ENCODE measurements at regions not wholly inside any gene's neighbourhood (a gene's known extent, or its start where the extent isn't known, plus 50 kb on each side); places are given as distances from the start of the nearest gene placed in this dataset.
A peak's percentile ranks its signal among the peaks of the same experiment; 100 is the strongest.

DNA sequence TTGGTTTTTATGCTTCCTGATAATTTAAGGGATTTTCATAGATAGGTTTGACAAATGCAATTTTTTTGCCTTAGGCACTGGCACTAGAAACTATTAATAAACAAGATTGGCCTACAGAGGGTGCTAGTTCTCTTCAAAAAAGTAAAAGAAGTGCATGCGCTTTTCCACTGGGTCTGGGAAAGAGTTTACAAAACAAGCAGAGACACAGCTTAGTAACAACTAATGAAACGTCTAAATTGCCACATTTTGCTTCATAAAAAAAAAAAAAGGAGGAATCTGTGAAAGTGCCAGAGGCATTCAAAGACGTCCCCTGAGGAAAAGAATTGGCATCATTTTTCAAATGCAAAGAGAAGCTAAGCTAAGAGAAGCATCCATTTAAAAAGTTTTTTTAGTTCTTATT lies 58.3 kb upstream of the EEA1 start:
- Histone ChIP-seq H3K9me3 (ENCODE audit: control insufficient read depth in 2 of 2, low read length in 2 of 2) (no peaks in the 10 kb centered on the region), H3K27me3 (ENCODE audit: control insufficient read depth in 1 of 2, insufficient read depth in 2 of 2, low read length in 2 of 2) (no peaks in the 10 kb centered on the region), H3K4me1 (ENCODE audit: control insufficient read depth, insufficient read depth, low read length) (peaks cover 8% of the 10 kb centered on the region), H3K9ac (ENCODE audit: low read length in 2 of 2) (peak overlapping the region in 1 of 2 donors; percentile 22), H3K27ac (ENCODE audit: low read length) (peak overlapping the region; percentile 26), H3K36me3 (ENCODE audit: control insufficient read depth in 2 of 2, insufficient read depth in 2 of 2, low read length in 2 of 2) (no peaks in the 10 kb centered on the region), H3K4me3 (ENCODE audit: low read length in 2 of 2) (no peak overlapping the region)

DNA sequence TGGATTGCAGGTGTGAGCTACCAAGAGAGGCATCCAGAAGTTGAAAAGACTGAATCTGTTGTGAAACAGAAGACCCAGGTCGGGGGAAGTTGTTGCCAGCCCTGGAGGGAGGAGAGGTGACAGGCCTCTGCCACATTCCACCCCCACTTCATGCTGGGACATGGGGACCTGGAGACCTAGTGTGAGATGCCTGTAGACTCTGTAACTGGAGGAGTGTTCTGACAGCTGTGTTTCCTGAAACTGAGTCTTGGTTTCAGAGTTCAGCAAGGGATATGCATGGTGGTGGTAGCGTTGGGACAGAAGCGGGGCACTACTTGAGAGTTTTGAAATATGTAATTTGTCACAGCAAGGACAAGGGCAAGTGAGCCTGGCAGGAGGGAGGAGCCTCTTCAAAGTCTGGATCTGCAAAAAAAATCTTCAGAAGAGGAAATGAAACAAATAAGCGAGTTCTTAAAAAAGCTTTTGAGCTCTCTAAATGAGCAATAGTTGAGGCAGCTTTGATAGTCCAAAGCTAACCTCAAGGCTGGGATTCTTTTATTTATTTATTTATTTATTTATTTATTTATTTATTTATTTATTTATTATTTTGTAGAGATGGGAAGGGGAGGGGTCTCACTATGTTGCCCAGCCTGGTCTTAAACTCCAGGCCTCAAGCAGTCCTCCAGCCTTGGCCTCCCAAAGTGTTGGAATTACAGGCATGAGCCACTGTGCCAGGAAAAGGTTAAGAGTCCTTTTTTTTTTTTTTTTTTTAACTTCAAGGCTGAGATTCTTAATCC lies 58.9 kb upstream of the EEA1 start:
- no peaks in the 10 kb centered on the region for H3K36me3 ChIP-seq (ENCODE audit: control insufficient read depth in 2 of 2, insufficient read depth in 2 of 2, low read length in 2 of 2)
- H3K4me3 ChIP-seq (ENCODE audit: low read length in 2 of 2), result no peak overlapping the region
- peaks cover 0 to under 1% of the 10 kb centered on the region in 2 donors for H3K9me3 ChIP-seq (ENCODE audit: control insufficient read depth in 2 of 2, low read length in 2 of 2)
- peaks cover 8% of the 10 kb centered on the region for H3K4me1 ChIP-seq (ENCODE audit: control insufficient read depth, insufficient read depth, low read length)
- peak overlapping the region in 1 of 2 donors; percentile 22 for H3K9ac ChIP-seq (ENCODE audit: low read length in 2 of 2)
- peak overlapping the region; percentile 26 for H3K27ac ChIP-seq (ENCODE audit: low read length)
- H3K27me3 ChIP-seq (ENCODE audit: control insufficient read depth in 1 of 2, insufficient read depth in 2 of 2, low read length in 2 of 2), result no peaks in the 10 kb centered on the region

GRCh38 chr12:92988622-92989130 lies 59.6 kb upstream of the EEA1 start:
- no peak overlapping the region for H3K4me3 ChIP-seq (ENCODE audit: low read length in 2 of 2)
- no peaks in the 10 kb centered on the region for H3K36me3 ChIP-seq (ENCODE audit: control insufficient read depth in 2 of 2, insufficient read depth in 2 of 2, low read length in 2 of 2)
- no peaks in the 10 kb centered on the region for H3K27me3 ChIP-seq (ENCODE audit: control insufficient read depth in 1 of 2, insufficient read depth in 2 of 2, low read length in 2 of 2)
- H3K4me1 ChIP-seq (ENCODE audit: control insufficient read depth, insufficient read depth, low read length), result peaks cover 8% of the 10 kb centered on the region
- no peak overlapping the region for H3K9ac ChIP-seq (ENCODE audit: low read length in 2 of 2)
- no peak overlapping the region for H3K27ac ChIP-seq (ENCODE audit: low read length)
- peaks cover 0 to 4% of the 10 kb centered on the region in 2 donors for H3K9me3 ChIP-seq (ENCODE audit: control insufficient read depth in 2 of 2, low read length in 2 of 2)

- no peaks in the 10 kb centered on the region for H3K36me3 ChIP-seq (ENCODE audit: control insufficient read depth in 2 of 2, insufficient read depth in 2 of 2, low read length in 2 of 2)
- H3K27me3 ChIP-seq (ENCODE audit: control insufficient read depth in 1 of 2, insufficient read depth in 2 of 2, low read length in 2 of 2), result no peaks in the 10 kb centered on the region
- H3K4me3 ChIP-seq (ENCODE audit: low read length in 2 of 2), result no peak overlapping the region
- no peak overlapping the region for H3K27ac ChIP-seq (ENCODE audit: low read length)
- H3K4me1 ChIP-seq (ENCODE audit: control insufficient read depth, insufficient read depth, low read length), result peaks cover 8% of the 10 kb centered on the region
- no peak overlapping the region for H3K9ac ChIP-seq (ENCODE audit: low read length in 2 of 2)
- H3K9me3 ChIP-seq (ENCODE audit: control insufficient read depth in 2 of 2, low read length in 2 of 2), result peaks cover 0 to 4% of the 10 kb centered on the region in 2 donors
Observed at GRCh38 chr12:92989715-92990484, 60.8 kb upstream of the EEA1 start.

DNA sequence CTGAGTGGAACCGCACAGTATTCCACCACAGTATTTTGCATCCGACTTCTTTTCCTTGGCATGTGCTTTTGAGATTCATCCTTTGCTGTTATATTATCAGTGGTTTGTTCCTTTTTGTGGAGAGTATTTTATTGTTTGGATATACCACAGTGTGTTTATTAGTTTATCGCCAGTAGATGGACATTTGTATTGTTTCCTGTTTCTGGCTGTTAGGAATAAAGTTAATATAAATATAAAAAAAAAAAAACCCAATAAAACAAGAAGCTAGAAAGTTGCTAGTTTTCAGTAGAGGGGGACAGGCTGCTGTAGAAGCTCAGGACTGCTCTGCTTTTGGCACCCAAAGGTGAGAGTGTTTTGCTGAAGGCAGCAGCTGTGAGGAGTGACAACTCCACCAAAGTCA lies 62.0 kb upstream of the EEA1 start:
- Histone ChIP-seq H3K4me1 (ENCODE audit: control insufficient read depth, insufficient read depth, low read length) (peaks cover 8% of the 10 kb centered on the region), H3K36me3 (ENCODE audit: control insufficient read depth in 2 of 2, insufficient read depth in 2 of 2, low read length in 2 of 2) (no peaks in the 10 kb centered on the region), H3K9me3 (ENCODE audit: control insufficient read depth in 2 of 2, low read length in 2 of 2) (peaks cover 0 to 4% of the 10 kb centered on the region in 2 donors), H3K27me3 (ENCODE audit: control insufficient read depth in 1 of 2, insufficient read depth in 2 of 2, low read length in 2 of 2) (no peaks in the 10 kb centered on the region), H3K27ac (ENCODE audit: low read length) (no peak overlapping the region), H3K9ac (ENCODE audit: low read length in 2 of 2) (no peak overlapping the region), H3K4me3 (ENCODE audit: low read length in 2 of 2) (no peak overlapping the region)

GRCh38 chr12:92992041-92992440 lies 62.9 kb upstream of the EEA1 start:
- Histone ChIP-seq H3K4me3 (ENCODE audit: low read length in 2 of 2) (no peak overlapping the region), H3K9ac (ENCODE audit: low read length in 2 of 2) (no peak overlapping the region), H3K36me3 (ENCODE audit: control insufficient read depth in 2 of 2, insufficient read depth in 2 of 2, low read length in 2 of 2) (no peaks in the 10 kb centered on the region), H3K27ac (ENCODE audit: low read length) (no peak overlapping the region), H3K9me3 (ENCODE audit: control insufficient read depth in 2 of 2, low read length in 2 of 2) (peaks cover 0 to 4% of the 10 kb centered on the region in 2 donors), H3K4me1 (ENCODE audit: control insufficient read depth, insufficient read depth, low read length) (peaks cover 8% of the 10 kb centered on the region), H3K27me3 (ENCODE audit: control insufficient read depth in 1 of 2, insufficient read depth in 2 of 2, low read length in 2 of 2) (no peaks in the 10 kb centered on the region)

- no peaks in the 10 kb centered on the region for H3K4me1 ChIP-seq (ENCODE audit: control insufficient read depth, insufficient read depth, low read length)
Observed at GRCh38 chr12:92993259-92993658, 64.2 kb upstream of the EEA1 start.

GRCh38 chr12:92995258-92995903 lies 66.3 kb upstream of the EEA1 start:
- no peaks in the 10 kb centered on the region for H3K4me1 ChIP-seq (ENCODE audit: control insufficient read depth, insufficient read depth, low read length)
- no peaks in the 10 kb centered on the region for H3K27me3 ChIP-seq (ENCODE audit: control insufficient read depth in 1 of 2, insufficient read depth in 2 of 2, low read length in 2 of 2)
- no peak overlapping the region for H3K4me3 ChIP-seq (ENCODE audit: low read length in 2 of 2)
- H3K36me3 ChIP-seq (ENCODE audit: control insufficient read depth in 2 of 2, insufficient read depth in 2 of 2, low read length in 2 of 2), result no peaks in the 10 kb centered on the region
- H3K9ac ChIP-seq (ENCODE audit: low read length in 2 of 2), result no peak overlapping the region
- H3K9me3 ChIP-seq (ENCODE audit: control insufficient read depth in 2 of 2, low read length in 2 of 2), result peaks cover 0 to 4% of the 10 kb centered on the region in 2 donors
- no peak overlapping the region for H3K27ac ChIP-seq (ENCODE audit: low read length)

More at GRCh38 chr12:92993259-92993658, 64.2 kb upstream of the EEA1 start:
- Histone ChIP-seq H3K9me3 (ENCODE audit: control insufficient read depth in 2 of 2, low read length in 2 of 2) (peaks cover 0 to 4% of the 10 kb centered on the region in 2 donors), H3K4me3 (ENCODE audit: low read length in 2 of 2) (no peak overlapping the region), H3K27ac (ENCODE audit: low read length) (no peak overlapping the region), H3K27me3 (ENCODE audit: control insufficient read depth in 1 of 2, insufficient read depth in 2 of 2, low read length in 2 of 2) (no peaks in the 10 kb centered on the region), H3K36me3 (ENCODE audit: control insufficient read depth in 2 of 2, insufficient read depth in 2 of 2, low read length in 2 of 2) (no peaks in the 10 kb centered on the region), H3K9ac (ENCODE audit: low read length in 2 of 2) (no peak overlapping the region)

GRCh38 chr12:93000026-93000425 lies 70.9 kb upstream of the EEA1 start:
- H3K9me3 ChIP-seq (ENCODE audit: control insufficient read depth in 2 of 2, low read length in 2 of 2), result no peaks in the 10 kb centered on the region
- H3K4me3 ChIP-seq (ENCODE audit: low read length in 2 of 2), result no peak overlapping the region
- no peaks in the 10 kb centered on the region for H3K4me1 ChIP-seq (ENCODE audit: control insufficient read depth, insufficient read depth, low read length)
- no peak overlapping the region for H3K27ac ChIP-seq (ENCODE audit: low read length)
- no peaks in the 10 kb centered on the region for H3K36me3 ChIP-seq (ENCODE audit: control insufficient read depth in 2 of 2, insufficient read depth in 2 of 2, low read length in 2 of 2)
- H3K9ac ChIP-seq (ENCODE audit: low read length in 2 of 2), result no peak overlapping the region
- no peaks in the 10 kb centered on the region for H3K27me3 ChIP-seq (ENCODE audit: control insufficient read depth in 1 of 2, insufficient read depth in 2 of 2, low read length in 2 of 2)

DNA sequence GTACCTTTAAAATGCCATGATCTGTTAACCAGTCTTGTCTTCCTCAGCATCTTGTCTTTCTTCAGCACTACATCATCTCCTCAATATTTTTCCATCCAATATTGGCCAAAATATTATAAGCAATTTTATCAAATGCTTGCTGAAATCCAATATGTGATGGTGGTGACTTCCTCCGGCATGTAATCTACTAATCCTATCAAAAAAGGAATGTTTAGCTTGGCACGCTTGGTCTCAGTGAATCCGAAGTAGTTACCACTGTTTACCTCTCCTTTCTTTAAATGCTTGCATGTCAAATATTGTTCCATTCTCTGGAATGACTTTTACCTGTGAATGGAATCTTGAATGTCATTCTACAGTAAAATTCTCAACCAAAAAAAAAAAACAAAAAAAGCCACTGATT lies 72.3 kb upstream of the EEA1 start:
- no peak overlapping the region for H3K9ac ChIP-seq (ENCODE audit: low read length in 2 of 2)
- no peaks in the 10 kb centered on the region for H3K27me3 ChIP-seq (ENCODE audit: control insufficient read depth in 1 of 2, insufficient read depth in 2 of 2, low read length in 2 of 2)
- H3K36me3 ChIP-seq (ENCODE audit: control insufficient read depth in 2 of 2, insufficient read depth in 2 of 2, low read length in 2 of 2), result no peaks in the 10 kb centered on the region
- no peak overlapping the region for H3K4me3 ChIP-seq (ENCODE audit: low read length in 2 of 2)
- no peak overlapping the region for H3K27ac ChIP-seq (ENCODE audit: low read length)
- no peaks in the 10 kb centered on the region for H3K4me1 ChIP-seq (ENCODE audit: control insufficient read depth, insufficient read depth, low read length)
- H3K9me3 ChIP-seq (ENCODE audit: control insufficient read depth in 2 of 2, low read length in 2 of 2), result no peaks in the 10 kb centered on the region
